GM21717 (cell line): ENCODE measurements at regions not wholly inside any gene's neighbourhood (a gene's known extent, or its start where the extent isn't known, plus 50 kb on each side); places are given as distances from the start of the nearest gene placed in this dataset.
"Not testable (repeated sequence)": the region's sequence is repeated elsewhere in the genome, so short reads cannot be mapped to it uniquely, and the experiment has no call there.

Source experiments
- ATAC-seq: cut with Tn5 transposase; IDR thresholded peaks from one replicate; pipeline ENCODE4 v1.9.1; 2021; ENCODE audit warnings: mild to moderate bottlenecking, moderate library complexity; ENCODE audit not compliant: unreplicated experiment

DNA sequence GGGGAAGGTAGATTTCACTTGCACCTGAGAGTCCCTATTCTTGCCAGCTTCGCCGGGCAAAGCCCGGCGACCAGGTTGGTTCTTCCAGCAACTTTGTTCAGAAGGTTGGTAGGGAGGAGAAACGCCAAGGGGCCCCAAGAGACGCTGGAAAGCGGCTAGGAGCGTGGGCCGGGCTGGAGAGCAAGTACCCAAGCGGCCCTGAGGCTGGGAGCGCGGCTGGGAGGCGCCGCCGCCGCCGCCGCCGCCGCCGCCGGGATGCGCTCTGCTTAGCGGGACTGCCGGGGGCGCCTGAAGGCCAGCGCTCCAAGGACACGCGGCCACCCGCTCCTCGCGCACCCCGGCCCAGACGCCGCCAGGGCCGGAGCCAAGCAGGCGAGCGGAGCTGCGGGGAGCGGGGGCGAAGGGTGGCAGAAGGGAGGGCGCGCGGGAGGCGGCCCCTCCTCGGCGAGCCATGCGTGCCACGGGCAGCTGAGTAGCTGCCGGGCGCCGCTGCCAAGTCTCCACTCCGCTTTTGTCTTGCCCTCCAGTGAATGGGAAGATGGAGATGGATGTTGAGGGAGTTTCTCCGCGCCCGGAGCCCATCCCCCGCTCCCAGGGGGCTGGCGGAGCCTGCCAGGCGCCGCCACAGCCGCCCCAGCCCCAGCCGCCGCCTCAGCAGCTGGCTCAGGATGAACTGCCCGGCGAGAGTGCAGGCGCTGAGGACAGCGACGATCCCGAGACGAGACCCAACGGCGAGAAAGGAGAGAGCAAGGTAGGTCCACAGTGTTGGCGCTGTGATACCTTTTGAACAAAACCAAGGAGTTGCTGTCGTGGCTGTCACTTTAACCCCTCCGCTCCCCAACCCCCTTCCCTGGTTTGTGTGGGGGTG is 227.4 kb upstream of the AZI2 start:
- ATAC-seq, result no peak

DNA sequence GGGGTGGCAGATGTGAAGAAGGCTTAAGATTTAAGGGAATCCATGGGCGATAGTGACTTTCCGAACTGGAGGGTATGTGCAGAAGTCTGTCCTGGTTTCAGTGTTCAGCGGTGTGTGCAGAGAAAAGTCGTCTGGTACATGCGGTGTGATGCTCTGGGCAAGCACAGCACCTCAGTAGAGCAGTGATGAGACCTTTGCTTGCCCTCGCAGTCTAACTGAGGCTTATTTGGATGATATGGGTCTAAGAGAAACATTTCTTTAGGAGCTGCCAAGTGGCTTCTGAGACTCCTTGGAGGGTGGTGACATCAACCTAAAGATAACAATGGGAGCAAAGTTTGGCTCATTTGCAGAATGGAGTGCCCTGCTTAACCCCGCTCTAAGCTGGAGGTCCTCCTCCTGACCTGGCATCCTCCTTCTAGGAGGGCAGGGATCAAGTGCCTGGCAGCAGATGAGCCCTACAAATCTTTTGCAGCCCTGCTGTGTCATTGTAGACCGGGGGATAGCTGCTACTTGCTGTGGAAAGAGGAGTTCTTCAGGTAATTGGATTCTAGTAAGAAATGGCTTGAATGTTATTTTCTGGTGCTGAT is 228.1 kb upstream of the AZI2 start:
- ATAC-seq, result no peak

DNA sequence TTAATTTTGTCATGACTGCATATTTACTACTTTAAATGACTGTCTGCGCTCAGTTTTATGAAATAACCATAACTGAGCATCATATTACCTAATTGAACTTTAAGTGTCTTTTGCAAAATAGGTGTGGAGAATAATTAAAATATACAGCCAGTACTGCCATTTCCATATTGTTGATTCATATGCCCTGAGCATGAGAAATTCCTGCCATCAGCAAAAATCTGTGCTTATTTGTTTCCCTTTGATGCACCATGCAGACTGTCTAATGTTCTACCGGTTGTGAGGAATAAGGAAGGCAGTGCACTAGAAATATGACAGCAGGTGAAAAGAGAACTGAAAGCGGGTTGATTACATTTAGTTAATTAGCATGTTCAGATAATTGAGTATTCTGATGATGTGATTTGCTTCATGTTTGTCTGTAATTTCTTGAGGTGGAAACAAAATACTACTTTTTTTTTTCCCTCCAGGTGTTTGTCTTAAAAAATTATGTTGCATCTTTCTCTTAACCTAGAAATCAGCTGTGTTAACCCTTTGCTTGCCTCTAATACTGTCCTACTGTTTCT is 229.4 kb upstream of the AZI2 start:
- ATAC-seq, result no peak

DNA sequence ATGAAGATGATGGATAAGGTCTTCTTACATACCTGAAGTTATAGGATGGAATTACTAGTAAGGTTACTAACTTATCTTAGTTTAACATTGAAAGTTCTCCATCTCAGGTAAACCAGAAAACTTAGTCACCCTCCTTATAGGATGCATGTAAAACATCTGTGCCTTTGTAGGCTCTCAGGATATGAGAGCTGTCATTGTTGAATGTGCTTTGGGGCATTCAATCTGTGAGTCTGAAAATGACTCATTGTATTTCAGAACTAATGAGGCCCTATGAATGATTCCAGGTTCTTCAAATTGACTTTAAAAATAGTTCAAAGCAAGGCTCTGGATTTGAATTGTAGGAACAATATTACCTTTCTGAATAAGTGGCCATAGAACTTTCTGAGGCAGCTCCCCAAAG is 237.7 kb upstream of the AZI2 start:
- no peak for ATAC-seq

DNA sequence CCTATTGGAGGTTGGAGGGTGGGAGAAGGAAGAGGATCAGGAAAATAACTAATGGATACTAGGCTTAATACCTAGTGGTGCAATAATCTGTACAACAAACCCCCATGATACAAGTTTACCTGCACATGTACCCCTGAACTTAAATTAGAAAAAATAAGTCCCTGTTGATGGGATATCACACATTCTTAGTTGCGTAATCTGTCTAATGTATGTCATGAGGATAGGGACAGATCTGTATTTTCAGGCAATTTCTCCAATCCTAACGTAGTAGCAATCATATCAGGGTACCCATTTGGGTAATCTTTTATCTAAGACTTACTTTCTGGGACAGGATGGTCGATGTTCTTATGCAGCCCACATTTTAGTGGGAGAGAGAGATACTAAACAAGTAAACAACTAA is 239.1 kb upstream of the AZI2 start:
- no peak for ATAC-seq

DNA sequence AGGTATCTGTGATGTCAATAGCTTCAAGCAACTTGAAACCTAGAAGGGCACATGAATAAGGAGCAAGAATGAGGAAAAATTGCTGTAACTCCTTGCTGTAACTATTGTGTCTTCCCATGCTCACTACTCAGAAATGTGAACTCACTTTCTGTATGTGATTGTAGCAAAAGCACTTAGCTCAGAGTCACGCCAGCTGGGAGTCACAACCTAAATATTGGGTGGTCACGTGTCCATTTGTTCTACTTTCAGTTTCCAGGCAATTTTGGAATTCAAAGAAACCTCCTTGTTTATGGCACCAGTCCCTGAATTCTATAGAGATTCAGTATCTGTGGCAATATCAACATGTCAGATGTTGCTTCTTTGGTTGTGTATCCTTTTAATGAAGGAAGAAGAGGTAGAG is 241.6 kb upstream of the AZI2 start:
- peak; percentile 51 for ATAC-seq

DNA sequence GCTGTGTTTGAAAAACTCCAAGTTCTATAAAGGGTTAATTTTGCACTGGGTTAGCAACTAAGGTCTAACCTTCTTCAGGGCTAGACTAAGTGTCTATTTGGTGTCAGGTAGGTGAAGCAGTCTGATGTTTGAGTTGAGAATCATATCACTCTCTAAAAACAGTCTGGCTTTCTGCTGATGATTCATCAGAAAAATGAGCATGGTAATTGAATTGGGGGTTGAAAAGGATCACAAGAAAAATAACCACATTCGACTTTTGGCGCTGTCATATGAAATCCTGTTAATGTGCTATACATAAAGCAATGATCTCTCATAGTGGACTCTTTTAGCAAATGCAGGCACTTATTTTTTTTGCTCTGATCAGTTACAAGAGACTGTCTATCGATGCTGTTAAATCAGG is 242.2 kb upstream of the AZI2 start:
- no peak for ATAC-seq

DNA sequence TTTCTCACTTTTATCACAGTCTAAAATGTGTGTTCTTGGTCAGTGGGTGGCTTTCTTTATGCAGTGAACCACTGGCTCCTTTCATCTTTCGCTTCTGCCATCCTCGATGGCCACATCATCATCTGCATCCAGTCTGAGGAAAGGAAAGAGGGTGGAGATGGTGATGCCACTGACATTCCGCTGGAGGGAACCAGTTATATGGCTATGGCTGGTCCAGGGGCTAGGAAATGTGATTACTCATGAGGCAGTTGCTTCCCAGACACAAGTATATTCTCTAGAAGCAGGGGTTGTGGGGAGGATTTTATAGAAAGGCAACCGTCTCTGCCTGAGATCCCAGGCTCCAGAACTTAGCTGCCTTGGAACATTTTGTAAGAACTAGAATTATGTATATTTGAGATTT is 246.7 kb upstream of the AZI2 start:
- no peak for ATAC-seq

DNA sequence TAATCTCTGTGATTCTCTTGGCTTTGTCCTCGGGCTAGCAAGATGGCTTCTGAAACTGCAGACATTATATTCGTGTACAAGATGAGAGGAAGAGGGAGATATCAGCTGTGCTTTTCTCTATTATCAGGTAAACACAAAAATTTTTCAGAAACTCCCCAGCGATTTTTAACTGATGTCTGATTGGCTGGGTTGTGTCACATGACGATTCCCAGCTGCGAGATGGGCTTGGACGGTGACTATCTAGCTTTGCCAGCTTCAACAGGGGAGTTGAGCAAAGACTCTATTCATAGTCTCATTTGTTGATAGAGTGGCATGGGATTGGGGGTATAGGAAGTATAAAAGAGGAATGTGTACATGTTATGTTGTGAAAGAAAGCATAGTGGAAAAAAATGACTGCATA is 248.8 kb upstream of the AZI2 start:
- ATAC-seq, result no peak

DNA sequence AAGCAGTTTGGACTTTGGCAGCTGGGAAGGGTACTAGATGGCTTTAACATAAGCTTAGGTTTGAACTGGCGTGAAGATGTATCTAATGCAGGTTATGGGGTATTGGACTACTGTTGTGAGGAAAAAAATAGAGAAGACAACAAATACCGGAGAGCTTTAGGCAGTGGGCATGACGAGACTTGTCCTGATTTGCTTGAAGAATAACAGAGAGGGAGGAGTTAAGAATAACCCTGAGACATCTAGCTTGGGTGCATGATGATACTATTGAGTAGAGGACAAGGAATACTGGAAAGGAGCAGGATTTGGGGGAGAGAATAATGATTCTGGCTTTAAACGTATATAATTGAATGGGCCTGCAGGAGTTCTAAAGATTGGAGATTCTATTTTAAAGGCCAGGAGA is 249.5 kb upstream of the AZI2 start:
- ATAC-seq, result no peak

DNA sequence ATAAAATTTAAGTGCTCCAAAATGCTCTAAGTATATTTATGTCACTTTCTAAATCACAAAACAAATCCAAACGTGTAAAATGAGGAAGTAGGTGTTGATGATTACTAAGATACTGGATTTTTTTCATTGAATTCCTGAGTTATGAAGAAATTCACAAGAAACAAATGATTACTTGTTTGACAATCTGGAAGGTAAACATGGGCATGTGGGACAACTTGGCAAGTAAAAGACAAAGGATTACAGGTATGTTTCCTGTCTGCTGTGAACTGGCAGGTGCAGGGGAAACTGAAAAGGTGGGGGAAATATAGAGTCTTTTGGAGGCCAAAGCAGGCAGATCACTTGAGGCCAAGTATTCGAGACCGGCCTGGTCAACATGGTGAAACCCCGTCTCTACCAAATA is 252.7 kb upstream of the AZI2 start:
- ATAC-seq, result no peak

DNA sequence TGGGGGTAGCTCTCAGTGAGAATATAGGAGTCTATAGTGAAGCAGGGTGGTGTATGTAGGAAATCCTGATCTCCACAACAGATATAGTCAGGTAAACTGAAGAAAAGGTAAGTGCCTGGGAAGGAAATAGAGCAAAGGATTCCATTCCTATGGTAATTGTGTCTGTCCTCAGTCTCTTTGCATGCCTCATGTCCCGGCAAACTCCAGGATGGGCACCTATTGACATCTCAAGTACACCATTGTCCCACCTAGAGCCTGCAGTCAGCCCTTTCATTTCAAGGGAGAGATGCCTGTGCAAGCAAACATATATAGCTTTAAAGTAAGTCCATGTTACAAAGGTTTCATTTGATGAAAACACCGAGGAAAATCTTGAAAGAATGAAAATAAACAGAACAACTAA is 257.7 kb upstream of the AZI2 start:
- no peak for ATAC-seq

DNA sequence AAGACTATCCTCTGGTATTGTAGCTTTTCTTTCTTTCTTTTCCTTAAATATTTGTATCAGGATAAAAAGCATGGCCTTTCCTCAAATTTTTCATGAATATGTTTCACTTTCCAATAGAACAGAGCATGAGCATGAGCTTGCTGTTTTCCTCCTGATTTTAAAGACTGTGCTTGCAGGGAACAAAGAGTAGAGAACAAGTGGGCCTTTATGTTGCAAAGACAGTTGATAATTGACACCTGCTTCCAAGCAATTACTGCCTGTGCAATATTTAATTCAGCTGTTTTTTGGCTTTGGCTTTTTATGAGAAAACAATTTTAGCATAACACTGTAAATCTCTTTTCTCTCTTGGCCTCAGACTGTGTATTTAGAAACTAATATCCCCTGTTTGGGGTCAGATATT is 263.6 kb upstream of the AZI2 start:
- no peak for ATAC-seq

DNA sequence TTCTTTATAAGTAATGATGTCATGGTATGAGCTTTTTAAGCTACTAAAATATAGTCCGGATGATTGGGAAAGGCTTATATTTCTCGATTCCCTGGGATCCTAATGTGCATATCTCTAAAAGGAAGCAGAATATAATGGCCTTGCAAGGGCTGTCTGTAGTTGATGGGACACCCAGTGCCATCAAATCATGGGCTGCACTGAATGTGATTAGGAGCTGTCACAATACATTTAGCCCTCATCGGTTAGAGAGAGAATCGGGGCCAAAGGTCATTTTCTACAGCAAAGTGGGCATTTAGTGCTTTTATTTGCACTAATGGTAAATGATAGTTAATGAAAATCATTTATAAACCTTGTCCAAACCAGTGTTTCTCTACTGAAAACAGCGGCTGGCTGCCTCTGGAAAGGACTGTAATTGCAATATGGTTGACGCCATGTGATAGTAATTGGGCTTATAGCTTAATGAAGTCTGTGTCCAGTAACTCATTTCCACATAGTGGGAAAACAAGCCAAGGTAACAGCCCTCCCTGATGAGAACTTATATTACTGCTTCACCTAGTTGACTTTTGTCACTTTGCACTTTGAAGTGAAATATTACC is 265.0 kb upstream of the AZI2 start:
- no peak for ATAC-seq

DNA sequence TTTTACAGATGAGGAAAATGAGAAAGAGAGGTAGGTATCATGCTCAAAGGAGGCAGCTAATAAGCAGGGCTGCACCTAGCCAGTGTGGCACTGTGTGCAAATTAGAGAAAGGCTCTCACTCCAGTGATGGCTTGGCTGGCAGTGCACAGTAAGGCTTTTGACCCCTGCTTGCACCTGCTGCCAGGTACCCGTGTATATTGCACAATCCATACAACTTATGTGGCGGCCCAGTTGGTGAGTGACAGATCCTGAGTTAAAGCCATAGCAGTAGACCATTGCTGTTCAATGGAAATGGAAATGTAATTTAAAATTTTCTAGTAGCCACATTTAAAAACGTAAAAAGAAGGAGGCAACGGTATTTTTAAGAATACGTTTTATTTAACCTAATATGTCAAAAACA is 266.4 kb upstream of the AZI2 start:
- no peak for ATAC-seq

DNA sequence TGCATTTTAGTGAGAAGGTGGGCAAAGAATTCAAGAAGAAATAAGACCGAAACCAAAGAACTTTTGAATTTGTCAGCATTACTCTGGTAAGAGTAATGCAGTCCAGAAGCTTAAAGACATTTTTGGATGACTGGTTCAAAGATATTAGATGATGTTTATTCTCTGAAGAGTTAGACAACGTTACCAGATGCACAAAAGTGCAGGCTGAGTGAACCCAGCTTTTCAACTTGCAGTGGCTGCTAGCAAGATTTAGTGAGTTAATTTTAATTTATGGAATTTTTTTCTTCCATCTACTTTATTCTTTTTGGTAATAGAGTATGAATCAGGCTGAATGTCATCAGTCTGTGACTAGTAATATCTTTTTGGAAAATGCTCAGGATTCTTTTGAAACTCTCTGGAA is 267.3 kb upstream of the AZI2 start:
- ATAC-seq, result no peak

DNA sequence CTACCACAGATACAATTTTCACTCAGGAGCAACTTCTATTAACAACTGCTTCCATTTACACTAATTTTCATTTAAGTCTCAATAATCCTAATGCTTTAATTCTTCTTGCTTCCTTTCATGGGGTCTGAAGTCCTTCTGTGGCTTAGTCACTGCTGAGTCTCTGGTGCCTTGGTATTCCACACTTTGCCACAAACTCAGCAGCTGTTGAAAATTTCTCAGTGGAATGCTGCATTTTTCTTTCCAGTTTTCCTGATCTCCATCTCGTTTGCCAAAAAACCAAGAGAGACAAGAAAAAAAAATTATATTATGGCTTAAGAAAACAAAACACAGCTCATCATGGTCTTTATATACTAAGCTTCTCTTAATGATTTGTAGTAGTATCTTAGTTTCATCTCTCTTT is 269.2 kb upstream of the AZI2 start:
- no peak for ATAC-seq

DNA sequence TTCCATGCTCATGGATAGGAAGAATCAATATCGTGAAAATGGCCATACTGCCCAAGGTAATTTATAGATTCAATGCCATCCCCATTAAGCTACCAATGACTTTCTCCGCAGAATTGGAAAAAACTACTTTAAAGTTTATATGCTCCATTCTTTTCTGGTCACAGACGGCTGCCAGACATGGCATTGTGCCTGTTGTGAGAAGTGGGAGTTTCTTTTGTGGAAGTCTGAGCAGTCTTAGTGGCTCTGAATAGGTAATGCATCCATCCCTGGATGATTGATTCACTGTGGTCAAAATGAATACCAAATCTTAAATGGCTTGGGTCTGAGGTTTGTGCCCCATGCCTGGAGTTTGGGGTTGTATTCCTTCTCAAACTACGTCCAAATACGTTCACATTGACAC is 274.5 kb upstream of the AZI2 start:
- no peak for ATAC-seq

DNA sequence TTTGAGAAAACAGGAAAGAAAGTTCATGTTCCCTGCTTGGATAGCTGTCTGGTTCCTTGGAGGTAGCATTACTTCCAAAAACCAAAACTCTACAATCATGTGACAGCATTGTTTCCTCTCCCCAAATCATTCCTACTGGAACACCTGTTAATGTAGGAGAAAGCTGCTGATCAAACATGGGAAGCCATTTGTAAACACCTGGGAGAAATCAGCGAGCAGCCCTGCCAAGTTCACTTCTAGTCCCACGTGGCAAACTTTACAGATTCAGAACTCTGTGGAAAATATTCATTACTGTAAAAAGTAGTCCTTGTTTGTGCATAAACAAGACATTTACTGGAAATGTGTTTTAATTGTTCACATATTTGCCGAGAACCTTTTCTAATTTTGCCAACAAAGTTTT is 275.5 kb upstream of the AZI2 start:
- ATAC-seq, result no peak

DNA sequence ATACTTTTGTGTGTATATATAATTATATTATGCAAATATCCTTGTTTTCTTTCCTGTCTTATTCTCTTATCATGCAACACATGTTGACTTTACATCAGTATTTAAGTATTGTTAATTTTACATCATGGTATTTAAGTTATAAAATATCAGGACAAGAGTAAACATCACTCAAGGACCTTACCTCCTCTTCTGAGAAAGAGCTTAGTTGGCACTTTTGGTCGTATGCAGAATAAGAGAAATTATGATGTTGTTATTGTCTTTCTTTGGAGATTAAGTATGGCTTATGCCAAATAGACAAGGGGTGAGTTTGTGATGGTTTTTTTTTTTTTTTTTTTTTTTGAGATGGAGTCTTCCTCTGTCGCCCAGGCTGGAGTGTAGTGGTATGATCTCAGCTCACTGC is 279.2 kb upstream of the AZI2 start:
- ATAC-seq, result not testable (repeated sequence)

DNA sequence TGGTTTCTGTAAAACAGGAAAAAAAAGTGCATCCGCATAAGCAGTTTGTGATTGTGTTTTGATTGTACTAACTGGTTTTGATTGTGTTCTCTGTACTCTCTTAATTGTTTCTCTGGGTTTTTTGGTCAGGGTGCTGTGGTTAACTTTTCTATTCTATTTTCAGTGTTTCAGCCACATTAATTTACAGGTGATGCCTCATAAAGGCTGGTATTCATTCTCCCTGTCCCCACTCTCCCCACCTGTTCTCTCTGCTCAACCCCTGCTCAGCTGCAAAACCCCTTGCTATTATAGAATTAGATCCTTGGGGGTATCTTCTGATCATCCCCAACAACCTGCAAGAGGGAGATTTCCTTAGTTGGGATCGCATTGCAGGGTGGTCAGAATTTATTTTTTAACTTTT is 285.4 kb upstream of the AZI2 start:
- ATAC-seq, result no peak

DNA sequence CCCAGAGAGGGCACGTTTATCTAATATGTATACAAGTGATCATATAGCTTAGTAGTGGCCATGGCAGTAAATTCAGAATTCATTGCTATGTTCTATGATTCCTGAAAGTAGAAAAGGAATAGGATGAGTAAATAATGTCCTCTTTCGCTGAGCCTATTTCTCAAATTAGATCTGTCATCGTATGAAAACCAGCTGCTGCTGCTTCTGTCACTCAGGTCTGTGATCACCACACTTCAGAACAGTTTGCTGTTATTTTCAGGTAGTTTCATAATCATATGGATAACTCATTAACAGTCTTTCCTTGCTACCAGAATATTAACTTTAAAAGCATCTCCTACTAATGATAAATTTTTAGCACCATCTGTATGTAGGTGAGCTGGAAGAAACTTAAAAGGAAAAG is 289.1 kb upstream of the AZI2 start:
- ATAC-seq, result peak; percentile 49
